Dermis microvascular lymphatic vessel endothelial cell (primary cell): ENCODE measurements at regions not wholly inside any gene's neighbourhood (a gene's known extent, or its start where the extent isn't known, plus 50 kb on each side); places are given as distances from the start of the nearest gene placed in this dataset.
"Not testable (repeated sequence)": the region's sequence is repeated elsewhere in the genome, so short reads cannot be mapped to it uniquely, and the experiment has no call there.

Source experiments
- DNase-seq, 2 donors: peaks; one replicate each; pipeline versions ENCODE4 v3.0.0 to v3.0.0-alpha.2; 2010; ENCODE audit warnings: low read depth in 2 of 2

GRCh38 chr13:82976499-82976898 is 905.8 kb downstream of the SLITRK1 start:
- DNase-seq, result no peak

DNA sequence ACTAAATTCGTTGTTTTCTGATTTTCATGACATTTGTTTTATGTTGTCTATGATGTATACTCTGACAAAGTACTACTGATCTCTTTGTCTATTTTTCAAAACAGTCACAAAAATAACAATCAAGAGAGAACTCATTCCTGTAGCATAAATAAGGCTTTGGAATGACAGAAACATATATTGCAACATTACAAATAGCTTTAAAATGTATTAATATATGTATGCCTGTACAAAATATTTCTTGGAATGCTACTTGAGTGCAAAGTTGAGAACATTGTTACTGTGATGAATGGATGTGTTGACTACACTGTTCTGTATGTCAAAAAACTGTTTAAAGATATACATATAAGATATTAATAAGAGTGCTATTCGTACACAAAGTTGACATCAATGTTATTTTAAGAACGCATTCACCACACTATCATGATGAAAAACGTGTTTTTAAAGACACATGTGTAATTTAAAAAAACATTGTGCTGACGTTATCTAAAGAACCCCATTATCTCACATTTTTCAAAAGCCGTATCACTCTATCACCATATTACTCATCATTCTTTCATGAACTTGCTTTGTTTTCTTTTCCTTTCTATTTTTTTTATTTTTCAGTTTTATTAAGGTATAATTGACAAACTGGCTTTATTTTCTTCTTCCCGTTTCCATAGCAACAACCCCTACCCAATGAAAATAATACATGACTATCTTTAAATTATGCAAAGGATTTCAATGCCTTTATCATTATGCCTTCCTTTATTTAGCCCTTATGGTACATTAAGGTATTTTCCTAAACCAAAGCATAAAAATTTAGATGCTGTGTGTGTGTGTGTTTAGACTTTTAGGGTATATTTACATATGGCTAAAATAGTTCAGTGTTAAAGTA is 918.8 kb downstream of the SLITRK1 start:
- no peak for DNase-seq

DNA sequence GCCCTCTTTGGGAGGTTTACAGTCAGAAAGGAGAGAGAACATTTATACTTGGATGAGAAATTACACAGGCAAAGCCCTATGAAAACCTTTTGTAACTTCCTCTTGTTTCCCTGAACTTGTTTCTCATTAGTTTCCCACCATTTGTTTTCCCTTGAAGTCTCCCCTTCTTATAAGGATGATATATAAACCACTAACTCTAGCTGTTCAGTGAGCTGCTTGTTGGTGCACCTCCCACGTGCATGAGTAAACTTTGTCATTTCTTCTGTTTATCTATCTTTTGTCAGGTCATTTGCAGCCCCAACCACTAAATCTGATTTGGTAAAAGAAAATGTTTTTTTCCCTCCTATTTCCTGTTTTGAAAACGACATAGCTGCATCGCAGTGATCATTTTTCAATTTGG is 919.9 kb downstream of the SLITRK1 start:
- DNase-seq, result no peak

GRCh38 chr13:82961757-82962156 is 920.5 kb downstream of the SLITRK1 start:
- DNase-seq, result no peak

- DNase-seq, result not testable (repeated sequence)
These were observed 929.9 kb downstream of the SLITRK1 start for GRCh38 chr13:82952336-82952735.

- DNase-seq, result no peak
These were observed 934.6 kb downstream of the SLITRK1 start for GRCh38 chr13:82947683-82948082.

DNA sequence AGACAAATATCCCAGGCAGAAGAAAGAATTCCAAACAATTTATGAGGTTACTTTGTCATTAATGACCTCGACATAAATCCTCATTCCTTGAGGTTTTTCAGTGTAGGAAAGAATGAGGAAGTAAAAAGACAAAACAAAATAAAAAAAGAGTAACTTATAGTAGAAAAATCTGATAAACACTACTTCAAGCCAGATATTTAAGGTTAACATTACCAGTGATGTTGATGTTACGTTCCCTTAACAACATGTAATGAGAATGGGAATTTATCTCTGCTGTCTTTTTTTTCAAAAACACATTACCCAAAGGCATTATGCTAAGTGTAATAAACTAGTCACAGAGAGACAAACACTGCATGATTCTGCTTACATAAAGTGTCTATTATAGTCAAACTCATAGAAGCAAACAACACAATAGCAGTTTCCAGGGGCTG is 935.1 kb downstream of the SLITRK1 start:
- DNase-seq, result no peak

DNA sequence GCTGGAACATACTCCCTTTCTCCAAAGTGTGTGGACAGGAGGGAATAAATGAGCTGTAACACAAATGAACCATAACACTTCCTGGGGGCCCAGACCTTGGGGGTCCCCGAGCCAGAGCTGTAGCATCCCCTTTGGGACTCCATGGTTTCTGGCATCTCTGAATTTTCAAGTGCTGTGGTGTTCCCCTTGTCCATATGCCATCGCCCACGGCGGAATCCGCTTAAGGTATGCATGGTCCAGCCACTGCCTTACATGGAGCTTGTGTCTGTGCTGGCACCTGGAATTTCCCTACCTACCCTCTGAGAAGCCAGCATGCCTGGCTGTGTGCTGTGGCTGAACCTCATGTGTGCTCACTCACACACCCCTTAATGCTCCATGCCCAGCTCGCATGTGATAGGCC is 943.6 kb downstream of the SLITRK1 start:
- no peak for DNase-seq

- DNase-seq, result no peak
These were observed 948.3 kb downstream of the SLITRK1 start for GRCh38 chr13:82934000-82934399.

GRCh38 chr13:82925114-82925513 is 957.2 kb downstream of the SLITRK1 start:
- DNase-seq, result no peak

DNA sequence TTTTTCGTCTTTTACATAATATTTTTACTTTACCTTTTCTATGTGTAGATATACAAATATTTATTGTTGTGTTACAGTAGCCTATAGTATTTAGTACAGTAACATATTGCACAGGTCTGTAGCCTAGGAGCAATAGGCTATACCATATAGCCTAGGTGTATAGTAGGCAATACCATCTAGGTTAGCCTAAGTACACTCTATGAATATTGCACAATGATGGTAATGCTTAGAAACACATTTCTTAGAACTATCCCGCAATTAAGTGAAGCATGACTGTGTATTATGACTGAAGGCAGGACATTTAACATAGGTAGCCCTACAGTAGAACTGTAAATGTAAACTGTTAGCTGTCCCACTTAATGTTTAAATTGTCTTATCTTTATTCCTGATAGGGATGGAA is 964.3 kb downstream of the SLITRK1 start:
- no peak for DNase-seq

- DNase-seq, result no peak
These were observed 969.7 kb downstream of the SLITRK1 start for GRCh38 chr13:82912564-82912963.

DNA sequence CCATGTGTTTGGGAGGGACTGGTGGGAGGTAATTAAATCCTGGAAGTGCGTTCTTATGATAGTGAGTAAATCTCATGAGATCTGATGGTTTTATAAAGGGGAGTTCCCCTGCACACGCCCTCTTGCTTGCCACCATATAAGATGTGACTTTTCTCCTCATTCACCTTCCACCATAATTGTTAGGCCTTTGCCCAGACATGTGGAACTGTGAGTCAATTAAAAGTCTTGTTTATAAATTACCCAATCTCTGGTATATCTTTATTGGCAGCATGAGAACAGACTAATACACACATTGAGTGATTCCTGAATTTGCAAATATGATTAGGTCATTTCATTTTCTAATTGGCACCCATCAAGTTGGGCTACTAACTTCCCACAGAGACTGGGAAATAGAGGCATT is 977.2 kb downstream of the SLITRK1 start:
- DNase-seq, result no peak

- DNase-seq, result no peak
These were observed 981.8 kb downstream of the SLITRK1 start for GRCh38 chr13:82900453-82900852.

DNA sequence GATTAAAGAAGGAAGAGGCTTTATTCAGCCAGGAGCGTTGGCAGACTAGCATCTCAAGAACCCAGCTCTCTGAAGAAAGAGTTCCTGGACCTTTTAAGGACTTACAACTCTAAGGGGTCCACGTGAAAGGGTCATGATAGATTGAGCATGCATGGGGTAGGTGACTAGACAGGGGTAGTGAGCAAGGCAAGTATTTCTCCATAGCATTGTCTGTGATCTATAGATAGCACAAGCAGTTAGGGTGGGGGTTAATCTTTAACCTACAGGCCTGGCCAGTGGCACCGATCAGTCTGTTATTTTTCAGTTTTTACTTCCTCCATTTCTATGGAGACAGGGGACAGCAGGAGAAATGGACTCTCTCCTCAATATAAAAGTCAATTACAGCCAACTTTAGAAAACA is 983.7 kb downstream of the SLITRK1 start:
- no peak for DNase-seq

DNA sequence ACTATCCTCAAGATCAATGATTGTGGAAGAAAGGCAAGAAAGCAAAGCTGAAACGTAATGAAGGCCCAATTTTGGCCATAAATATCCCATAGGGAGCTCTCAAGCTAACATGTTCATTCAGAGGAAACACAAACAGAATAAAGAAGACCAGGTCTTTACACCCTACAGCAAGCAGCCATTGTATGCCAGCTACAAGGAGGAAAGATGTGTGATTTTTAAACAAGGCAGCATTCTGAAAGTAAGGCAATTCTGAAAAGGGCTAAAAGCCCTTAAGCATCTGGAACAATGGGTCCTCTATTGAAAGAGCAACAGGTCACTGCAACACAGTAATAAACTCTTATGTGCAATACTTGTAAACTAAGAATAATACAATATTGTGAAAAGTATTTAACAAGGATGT is 1002.4 kb downstream of the SLITRK1 start:
- DNase-seq, result no peak

GRCh38 chr13:82878536-82878935 is 1003.7 kb downstream of the SLITRK1 start:
- DNase-seq, result no peak

DNA sequence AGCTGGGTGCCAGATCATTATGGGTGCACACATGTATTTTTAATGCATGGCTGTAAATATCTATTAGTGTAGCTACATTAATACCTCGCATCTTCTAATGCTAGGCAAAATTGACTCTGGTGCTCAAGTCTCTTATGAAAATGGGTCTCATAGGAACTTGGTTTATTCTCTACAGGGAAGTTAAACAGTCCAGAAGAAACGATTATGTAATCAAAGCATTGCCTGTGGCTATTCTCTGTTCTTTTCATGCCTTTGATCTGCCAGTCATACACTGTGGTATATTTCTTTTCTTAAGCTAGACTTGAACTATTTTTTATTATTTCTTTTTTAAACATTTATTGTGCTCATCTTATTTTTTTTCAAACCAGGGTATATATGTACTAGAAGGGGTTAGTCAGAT is 1015.0 kb downstream of the SLITRK1 start:
- DNase-seq, result no peak

GRCh38 chr13:82850644-82851043 is 1031.6 kb downstream of the SLITRK1 start:
- no peak for DNase-seq

GRCh38 chr13:82848766-82849165 is 1033.5 kb downstream of the SLITRK1 start:
- no peak for DNase-seq

DNA sequence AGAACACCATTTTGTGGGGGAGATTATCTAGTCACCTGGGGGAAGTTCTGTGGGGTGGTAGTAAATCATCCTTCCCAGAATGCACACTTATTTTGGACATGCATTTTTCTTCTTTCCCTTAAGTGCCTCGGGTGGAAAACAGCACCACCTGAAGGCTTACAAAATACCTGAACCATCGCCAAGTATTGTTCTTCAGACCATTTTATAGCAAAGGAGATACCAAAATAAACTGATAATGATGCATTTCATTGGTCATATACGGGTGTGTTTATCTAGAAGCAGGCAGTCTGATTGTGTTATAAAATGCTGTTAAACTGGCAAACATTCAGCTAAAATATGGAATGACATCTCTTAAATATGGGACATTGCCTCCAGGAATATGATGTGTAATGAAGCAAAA is 1034.7 kb downstream of the SLITRK1 start:
- no peak for DNase-seq

DNA sequence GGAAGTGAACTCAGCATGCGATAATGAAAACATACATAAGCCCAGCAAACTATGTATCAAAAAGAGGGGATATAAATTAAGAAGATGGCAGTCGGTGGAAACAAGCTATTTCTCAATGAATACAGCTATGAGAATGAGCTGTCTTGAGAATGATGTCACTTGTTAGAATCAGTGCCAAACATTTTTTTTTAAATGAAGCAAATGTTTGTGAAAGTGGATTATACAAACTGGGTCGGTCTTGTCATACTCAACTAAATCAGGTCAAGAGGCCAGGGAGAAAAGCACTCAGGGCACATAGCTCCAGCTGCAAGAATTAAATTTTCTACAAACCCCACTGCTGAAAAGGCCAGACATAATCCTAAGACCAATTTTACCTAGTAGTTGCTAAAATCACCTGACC is 1048.4 kb downstream of the SLITRK1 start:
- DNase-seq, result no peak

GRCh38 chr13:82829040-82829439 is 1053.2 kb downstream of the SLITRK1 start:
- DNase-seq, result no peak

GRCh38 chr13:82827724-82828123 is 1054.5 kb downstream of the SLITRK1 start:
- DNase-seq, result no peak
